ENCODE measurements at regions not wholly inside any gene's neighbourhood (a gene's known extent, or its start where the extent isn't known, plus 50 kb on each side); places are given as distances from the start of the nearest gene placed in this dataset.

- FAIRE-seq: no peak
- TF ChIP-seq PAX5 (IDR thresholded peaks at IDR 0.05; ENCODE audit: insufficient read depth, low read length, severe bottlenecking) (no peak), TAF1 (IDR thresholded peaks at IDR 0.05; ENCODE audit: low read depth, low read length) (no peak)
- no peak for DNase-seq (ENCODE audit: insufficient read length, low spot score)
Observed at GRCh38 chr22:47781024-47781423, 1018.6 kb downstream of the TBC1D22A start.

- TF ChIP-seq POLR2AphosphoS5 (IDR thresholded peaks at IDR 0.05; ENCODE audit: low read depth, low read length): no peak
- TF ChIP-seq TAF1 (IDR thresholded peaks at IDR 0.05; ENCODE audit: low read depth, low read length): no peak
- no peak for TF ChIP-seq SPI1 (IDR thresholded peaks at IDR 0.05; ENCODE audit: low read depth, low read length)
- no peak for TF ChIP-seq POLR2A (IDR thresholded peaks at IDR 0.05; ENCODE audit: low read depth, low read length)
- TF ChIP-seq POU2F2 (IDR thresholded peaks at IDR 0.05; ENCODE audit: low read depth, low read length): no peak
- TF ChIP-seq PAX5 (IDR thresholded peaks at IDR 0.05; ENCODE audit: insufficient read depth, low read length, severe bottlenecking): no peak
- no peak for DNase-seq (ENCODE audit: insufficient read length, low spot score)
- FAIRE-seq: no peak
Observed at GRCh38 chr22:47780281-47780875, 1017.9 kb downstream of the TBC1D22A start.

- TF ChIP-seq POLR2AphosphoS5 (IDR thresholded peaks at IDR 0.05; ENCODE audit: low read depth, low read length): no peak
- TF ChIP-seq POLR2A (IDR thresholded peaks at IDR 0.05; ENCODE audit: low read depth, low read length): no peak
- no peak for TF ChIP-seq TAF1 (IDR thresholded peaks at IDR 0.05; ENCODE audit: low read depth, low read length)
- no peak for TF ChIP-seq SPI1 (IDR thresholded peaks at IDR 0.05; ENCODE audit: low read depth, low read length)
- TF ChIP-seq PAX5 (IDR thresholded peaks at IDR 0.05; ENCODE audit: insufficient read depth, low read length, severe bottlenecking): no peak
- TF ChIP-seq POU2F2 (IDR thresholded peaks at IDR 0.05; ENCODE audit: low read depth, low read length): no peak
- DNase-seq (ENCODE audit: insufficient read length, low spot score) (no peak), FAIRE-seq (no peak)
Observed at GRCh38 chr22:47779474-47779873, 1017.0 kb downstream of the TBC1D22A start.

- TF ChIP-seq POLR2AphosphoS5 (IDR thresholded peaks at IDR 0.05; ENCODE audit: low read depth, low read length) (no peak), SPI1 (IDR thresholded peaks at IDR 0.05; ENCODE audit: low read depth, low read length) (no peak), POU2F2 (IDR thresholded peaks at IDR 0.05; ENCODE audit: low read depth, low read length) (no peak), TAF1 (IDR thresholded peaks at IDR 0.05; ENCODE audit: low read depth, low read length) (no peak), POLR2A (IDR thresholded peaks at IDR 0.05; ENCODE audit: low read depth, low read length) (no peak), PAX5 (IDR thresholded peaks at IDR 0.05; ENCODE audit: insufficient read depth, low read length, severe bottlenecking) (no peak)
- no peak for DNase-seq (ENCODE audit: insufficient read length, low spot score)
- no peak for FAIRE-seq
Observed at GRCh38 chr22:47778160-47778658, 1015.8 kb downstream of the TBC1D22A start.

GRCh38 chr22:47777426-47777825 is 1015.0 kb downstream of the TBC1D22A start:
- TF ChIP-seq POU2F2 (IDR thresholded peaks at IDR 0.05; ENCODE audit: low read depth, low read length) (no peak), POLR2A (IDR thresholded peaks at IDR 0.05; ENCODE audit: low read depth, low read length) (no peak), PAX5 (IDR thresholded peaks at IDR 0.05; ENCODE audit: insufficient read depth, low read length, severe bottlenecking) (no peak), TAF1 (IDR thresholded peaks at IDR 0.05; ENCODE audit: low read depth, low read length) (no peak), SPI1 (IDR thresholded peaks at IDR 0.05; ENCODE audit: low read depth, low read length) (no peak), POLR2AphosphoS5 (IDR thresholded peaks at IDR 0.05; ENCODE audit: low read depth, low read length) (no peak)
- FAIRE-seq (no peak), DNase-seq (ENCODE audit: insufficient read length, low spot score) (no peak)

GRCh38 chr22:47776329-47776728 is 1013.9 kb downstream of the TBC1D22A start:
- no peak for TF ChIP-seq POLR2A (IDR thresholded peaks at IDR 0.05; ENCODE audit: low read depth, low read length)
- TF ChIP-seq POU2F2 (IDR thresholded peaks at IDR 0.05; ENCODE audit: low read depth, low read length): no peak
- DNase-seq (ENCODE audit: insufficient read length, low spot score) (no peak), FAIRE-seq (no peak)

GRCh38 chr22:47775686-47776085 is 1013.2 kb downstream of the TBC1D22A start:
- FAIRE-seq (no peak), DNase-seq (ENCODE audit: insufficient read length, low spot score) (no peak)
- TF ChIP-seq TAF1 (IDR thresholded peaks at IDR 0.05; ENCODE audit: low read depth, low read length): no peak
- no peak for TF ChIP-seq POU2F2 (IDR thresholded peaks at IDR 0.05; ENCODE audit: low read depth, low read length)
- TF ChIP-seq POLR2A (IDR thresholded peaks at IDR 0.05; ENCODE audit: low read depth, low read length): no peak
- TF ChIP-seq POLR2AphosphoS5 (IDR thresholded peaks at IDR 0.05; ENCODE audit: low read depth, low read length): no peak
- TF ChIP-seq PAX5 (IDR thresholded peaks at IDR 0.05; ENCODE audit: insufficient read depth, low read length, severe bottlenecking): no peak
- no peak for TF ChIP-seq SPI1 (IDR thresholded peaks at IDR 0.05; ENCODE audit: low read depth, low read length)

GRCh38 chr22:47775191-47775590 is 1012.7 kb downstream of the TBC1D22A start:
- no peak for DNase-seq (ENCODE audit: insufficient read length, low spot score)
- no peak for FAIRE-seq
- TF ChIP-seq POU2F2 (IDR thresholded peaks at IDR 0.05; ENCODE audit: low read depth, low read length) (no peak), POLR2AphosphoS5 (IDR thresholded peaks at IDR 0.05; ENCODE audit: low read depth, low read length) (no peak)

- DNase-seq (ENCODE audit: insufficient read length, low spot score) (no peak), FAIRE-seq (no peak)
- TF ChIP-seq POLR2A (IDR thresholded peaks at IDR 0.05; ENCODE audit: low read depth, low read length) (no peak), PAX5 (IDR thresholded peaks at IDR 0.05; ENCODE audit: insufficient read depth, low read length, severe bottlenecking) (no peak), SPI1 (IDR thresholded peaks at IDR 0.05; ENCODE audit: low read depth, low read length) (no peak), POU2F2 (IDR thresholded peaks at IDR 0.05; ENCODE audit: low read depth, low read length) (no peak)
Observed at GRCh38 chr22:47773635-47774034, 1011.2 kb downstream of the TBC1D22A start.

GRCh38 chr22:47772864-47773263 is 1010.4 kb downstream of the TBC1D22A start:
- no peak for DNase-seq (ENCODE audit: insufficient read length, low spot score)
- no peak for FAIRE-seq
- TF ChIP-seq TAF1 (IDR thresholded peaks at IDR 0.05; ENCODE audit: low read depth, low read length) (no peak), POLR2A (IDR thresholded peaks at IDR 0.05; ENCODE audit: low read depth, low read length) (no peak), POLR2AphosphoS5 (IDR thresholded peaks at IDR 0.05; ENCODE audit: low read depth, low read length) (no peak), POU2F2 (IDR thresholded peaks at IDR 0.05; ENCODE audit: low read depth, low read length) (no peak), SPI1 (IDR thresholded peaks at IDR 0.05; ENCODE audit: low read depth, low read length) (no peak), PAX5 (IDR thresholded peaks at IDR 0.05; ENCODE audit: insufficient read depth, low read length, severe bottlenecking) (no peak)

Data from GM12891 (cell line).